Adrenal gland (tissue), 5 donors: ENCODE measurements at regions not wholly inside any gene's neighbourhood (a gene's known extent, or its start where the extent isn't known, plus 50 kb on each side); places are given as distances from the start of the nearest gene placed in this dataset.

Experiments used
- CTCF ChIP-seq, 6 experiments: fragments of 450-650 bp in 4 of 6; fragments of 200-600 bp in 2 of 6; sonication (generic) in 1 of 6; IDR thresholded peaks; 1 replicate in 5 of 6; 2 replicates in 1 of 6; pipeline versions ENCODE4 v1.5.1 to v1.8.0; 2016 to 2021; ENCODE audit warnings: antibody characterized with exemption in 6 of 6, mild to moderate bottlenecking in 2 of 6, moderate library complexity in 1 of 6
- POLR2A ChIP-seq, 2 donors: fragments of 450-650 bp; IDR thresholded peaks; one replicate each; pipeline ENCODE4 v1.6.1; 2017; ENCODE audit warnings: antibody characterized with exemption in 2 of 2, mild to moderate bottlenecking in 2 of 2, moderate library complexity in 1 of 2
- donor health status: DM: no; HTN: no; CAD: no.

DNA sequence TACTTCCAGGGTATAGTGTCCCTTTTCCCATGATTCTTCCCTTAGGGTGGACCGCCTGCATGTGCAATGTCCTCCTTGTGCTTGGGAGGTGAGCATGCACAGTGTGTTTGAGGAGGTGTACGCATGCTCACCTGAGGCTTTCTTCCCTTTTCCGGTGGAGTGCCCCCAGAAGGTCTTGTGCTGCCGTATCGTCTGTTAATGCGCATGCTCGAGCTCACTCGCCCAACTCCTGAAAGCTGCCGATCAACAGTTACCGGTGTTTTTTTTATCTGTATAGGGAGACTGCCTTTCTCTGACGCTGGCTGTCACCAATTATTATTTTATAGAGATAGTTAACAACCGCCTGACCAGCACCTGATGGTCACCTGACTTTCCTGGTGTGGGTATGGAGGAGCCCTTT is 458.8 kb upstream of the MEX3C start:
- TF ChIP-seq CTCF (IDR thresholded peaks at IDR 0.05) (no peak), POLR2A (IDR thresholded peaks at IDR 0.05) (no peak)
